ENCODE measurements at regions not wholly inside any gene's neighbourhood (a gene's known extent, or its start where the extent isn't known, plus 50 kb on each side); places are given as distances from the start of the nearest gene placed in this dataset.

DNA sequence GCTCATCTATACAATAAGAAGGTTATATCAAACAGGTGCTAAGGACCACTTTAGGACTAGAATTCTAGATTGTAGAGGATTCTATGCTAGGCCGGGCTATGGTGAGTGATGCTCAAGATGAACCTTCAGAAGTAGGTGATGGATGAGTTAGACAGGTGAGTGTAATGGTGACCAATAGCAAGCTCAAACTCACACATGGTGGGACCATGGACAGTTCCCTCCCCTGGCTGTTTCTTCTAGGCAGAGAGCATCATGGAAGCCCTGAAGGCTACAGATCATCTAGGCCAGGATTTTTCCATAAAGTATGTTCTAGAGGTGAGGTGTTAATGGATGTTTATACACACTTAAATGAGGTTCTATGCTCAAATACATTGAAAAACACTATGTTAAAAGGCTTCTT lies 162.2 kb upstream of the WDR11 start:
- ChIA-PET CTCF (ENCODE audit: partially characterized antibody) (interaction anchor here (1.1 kb wide), 1 partner anchor 14 kb away, joined by 3 read pairs; no protein-coding TSS in a partner anchor), POLR2A (ENCODE audit: partially characterized antibody) (interaction anchor here (0.7 kb wide), 1 partner anchor 15 kb away, joined by 3 read pairs; no protein-coding TSS in a partner anchor)
- Histone ChIP-seq H2BK20ac (ENCODE audit: low read length) (no peak overlapping the region), H3K23me2 (ENCODE audit: low read depth, low read length) (no peaks in the 10 kb centered on the region), H3K79me1 (ENCODE audit: low read depth, low read length) (no peaks in the 10 kb centered on the region), H3K4me3 (ENCODE audit: extremely low read depth in 1 of 4, insufficient read depth in 2 of 4, low read depth in 3 of 4, low read length in 4 of 4) (no peak overlapping the region), H3K56ac (replicated peaks; ENCODE audit: insufficient read length, low read depth, low read length) (no peak overlapping the region), H2AK5ac (ENCODE audit: low read depth, low read length) (no peak overlapping the region), H3K9ac (replicated peaks in 1 of 4; ENCODE audit: extremely low read depth in 1 of 4, low read depth in 3 of 4, low read length in 3 of 4) (no peak overlapping the region), H2BK15ac (ENCODE audit: low read length) (no peak overlapping the region), H4K5ac (ENCODE audit: insufficient read length, low read depth, low read length) (no peak overlapping the region), H3K27me3 (replicated peaks in 1 of 4; ENCODE audit: control insufficient read depth in 3 of 4, extremely low read depth in 1 of 4, insufficient read depth in 3 of 4, low read length in 3 of 4) (no peaks in the 10 kb centered on the region), H4K8ac (ENCODE audit: extremely low read depth, insufficient read depth, low read length) (no peak overlapping the region), H3K23ac (ENCODE audit: insufficient read length) (no peak overlapping the region), H3K4me2 (ENCODE audit: insufficient read depth in 1 of 2, low read depth in 2 of 2, low read length in 2 of 2) (no peak overlapping the region), H3K36me3 (ENCODE audit: control insufficient read depth in 2 of 4, insufficient read depth in 4 of 4, low read length in 3 of 4) (no peaks in the 10 kb centered on the region), H3K9me3 (ENCODE audit: insufficient read depth in 2 of 2, low read depth in 1 of 2, low read length in 1 of 2) (no peaks in the 10 kb centered on the region), H4K91ac (replicated peaks; ENCODE audit: insufficient read length, low read length) (no peak overlapping the region), H3K4ac (replicated peaks; ENCODE audit: insufficient read length, low read depth, low read length) (no peak overlapping the region), H3K4me1 (replicated peaks in 1 of 4; ENCODE audit: control insufficient read depth in 3 of 4, insufficient read depth in 4 of 4, low read length in 3 of 4) (peaks cover 0 to 3% (median 0%) of the 10 kb centered on the region in 4 experiments; a peak in 1 of 7 replicates), H2BK5ac (ENCODE audit: low read depth, low read length) (no peak overlapping the region), H2AFZ (ENCODE audit: low read length) (no peak overlapping the region), H3K79me2 (ENCODE audit: control insufficient read depth in 1 of 2, insufficient read depth in 2 of 2, low read length in 2 of 2) (no peaks in the 10 kb centered on the region), H2BK12ac (ENCODE audit: low read depth, low read length) (no peak overlapping the region), H3K18ac (ENCODE audit: extremely low read depth, low read length) (no peak overlapping the region), H3K27ac (ENCODE audit: low read depth, low read length) (no peak overlapping the region), H4K20me1 (replicated peaks in 1 of 2; ENCODE audit: control insufficient read depth in 1 of 2, insufficient read depth in 2 of 2, low read length in 2 of 2) (no peaks in the 10 kb centered on the region), H2BK120ac (replicated peaks; ENCODE audit: low read depth, low read length) (no peak overlapping the region), H3K14ac (ENCODE audit: insufficient read length) (no peak overlapping the region)
- no peak for DNase-seq (ENCODE audit: low read depth in 1 of 2, low spot score in 2 of 2)
- no peak for FAIRE-seq
- 89% methylated on average over 1 of the region's 1 CpG; no CpG with 5 or more reads in 1 of the 2 experiments for WGBS, 2 experiments (ENCODE audit: extremely low coverage in 1 of 2, insufficient coverage in 1 of 2, insufficient read length in 1 of 2, insufficient replicate concordance in 2 of 2, low coverage in 1 of 2, low lambda C conversion rate in 2 of 2, missing lambda C conversion rate in 1 of 2)
- TF ChIP-seq SUZ12 (IDR thresholded peaks at IDR 0.05; ENCODE audit: low read length) = no peak
- no peak for TF ChIP-seq KDM5A (IDR thresholded peaks at IDR 0.05; ENCODE audit: low read length)
- TF ChIP-seq MAX (IDR thresholded peaks at IDR 0.05) = no peak
- TF ChIP-seq SAP30 (IDR thresholded peaks at IDR 0.05; ENCODE audit: insufficient read depth, insufficient replicate concordance, low read length) = no peak

Data from H1 (cell line).